OCI-LY1 (cell line): ENCODE measurements at regions not wholly inside any gene's neighbourhood (a gene's known extent, or its start where the extent isn't known, plus 50 kb on each side); places are given as distances from the start of the nearest gene placed in this dataset.

Experiments
- H2AFZ ChIP-seq: fragments of 200-600 bp; sonication (generic), shearing (Covaris generic); 2 replicates; pipeline ENCODE4 v1.6.0; 2014; ENCODE audit warnings: antibody characterized with exemption, mild to moderate bottlenecking, low read length
- H3F3A ChIP-seq: fragments of 200-600 bp; sonication (generic), shearing (Covaris generic); 2 replicates; pipeline ENCODE4 v1.6.0; 2014; ENCODE audit warnings: mild to moderate bottlenecking, antibody characterized with exemption, low read length, moderate library complexity; ENCODE audit not compliant: insufficient read depth
- H3K27ac ChIP-seq: fragments of 200-600 bp; sonication (generic); 2 replicates; pipeline ENCODE4 v1.5.1; 2014; ENCODE audit warnings: low read length, mixed run types, mild to moderate bottlenecking, low read depth; ENCODE audit not compliant: poor library complexity, severe bottlenecking
- H3K27me3 ChIP-seq: fragments of 200-600 bp; sonication (generic); 2 replicates; pipeline ENCODE4 v1.6.0; 2014; ENCODE audit warnings: antibody characterized with exemption, mild to moderate bottlenecking, low read length, moderate library complexity; ENCODE audit not compliant: insufficient read depth
- H3K36me3 ChIP-seq: fragments of 200-600 bp; sonication (generic); 2 replicates; pipeline ENCODE4 v1.6.1; 2014; ENCODE audit warnings: mild to moderate bottlenecking, antibody characterized with exemption, low read length, moderate library complexity, mixed read lengths; ENCODE audit not compliant: insufficient read depth
- H3K4me1 ChIP-seq: fragments of 200-600 bp; sonication (generic); 2 replicates; pipeline ENCODE4 v1.5.1; 2014; ENCODE audit warnings: mild to moderate bottlenecking, low read length, moderate library complexity; ENCODE audit not compliant: insufficient read depth, severe bottlenecking
- H3K4me2 ChIP-seq: fragments of 200-600 bp; sonication (generic), shearing (Covaris generic); 2 replicates; pipeline ENCODE4 v1.6.1; 2014; ENCODE audit warnings: low read length
- H3K4me3 ChIP-seq: fragments of 200-600 bp; sonication (generic); 2 replicates; pipeline ENCODE4 v1.5.1; 2014; ENCODE audit warnings: low read length, low read depth, mild to moderate bottlenecking, mixed read lengths; ENCODE audit not compliant: poor library complexity, severe bottlenecking
- H3K79me2 ChIP-seq: fragments of 200-600 bp; shearing (Covaris generic); 2 replicates; pipeline ENCODE4 v1.6.1; 2016; ENCODE audit warnings: mixed run types, low read length, mixed read lengths; ENCODE audit not compliant: insufficient read depth
- H3K9ac ChIP-seq: fragments of 200-600 bp; sonication (generic), shearing (Covaris generic); 2 replicates; pipeline ENCODE4 v1.6.1; 2014; ENCODE audit warnings: mild to moderate bottlenecking, low read length, mixed read lengths
- H3K9me2 ChIP-seq: fragments of 200-600 bp; sonication (generic), shearing (Covaris generic); 2 replicates; pipeline ENCODE4 v1.6.1; 2014; ENCODE audit warnings: low read depth, mild to moderate bottlenecking, low read length, mixed read lengths
- H3K9me3 ChIP-seq: fragments of 200-600 bp; shearing (Covaris generic); 2 replicates; pipeline ENCODE4 v1.6.1; 2014; ENCODE audit warnings: low read length, mixed read lengths
- H4K20me1 ChIP-seq: fragments of 200-600 bp; sonication (generic), shearing (Covaris generic); 2 replicates; pipeline ENCODE4 v1.6.0; 2016; ENCODE audit warnings: mild to moderate bottlenecking, low read length; ENCODE audit not compliant: insufficient read depth
- EZH2 ChIP-seq: fragments of 200-600 bp; sonication (generic), shearing (Covaris generic); IDR thresholded peaks from 2 replicates; pipeline ENCODE4 v1.8.0; 2017; ENCODE audit warnings: borderline replicate concordance, mixed run types, mild to moderate bottlenecking, antibody characterized with exemption, low read length, moderate library complexity, mixed read lengths
- TF ChIP-seq, protein P1 (sequence below): fragments of 200-600 bp; sonication (generic), shearing (Covaris generic); IDR thresholded peaks from 2 replicates; pipeline ENCODE4 v1.5.1; 2017; ENCODE audit warnings: mild to moderate bottlenecking, antibody characterized with exemption, low read length, moderate library complexity, mixed read lengths

DNA sequence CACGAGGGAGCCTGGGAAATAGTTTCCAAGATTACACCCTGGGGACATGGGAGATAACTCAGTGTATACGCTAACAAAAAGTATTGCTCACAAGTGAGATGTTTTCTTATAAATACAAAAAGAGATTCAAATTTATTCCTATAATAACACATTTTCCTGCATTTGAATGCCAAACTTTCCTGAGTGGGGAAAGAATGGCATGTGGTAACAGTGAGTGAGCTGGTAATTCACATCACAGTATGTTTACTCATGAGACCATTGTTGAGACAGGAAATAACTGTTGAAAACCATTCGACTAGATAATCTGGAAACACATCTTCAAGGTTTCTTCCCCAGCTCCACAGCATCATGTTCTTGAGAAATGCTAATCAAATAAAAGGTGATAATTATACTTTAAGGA lies 109.1 kb downstream of the TASL start:
- Histone ChIP-seq H3K27me3 (no peaks in the 10 kb centered on the region), H3K4me1 (no peaks in the 10 kb centered on the region), H3K27ac (no peak overlapping the region), H3K9ac (no peak overlapping the region), H3K79me2 (no peaks in the 10 kb centered on the region), H3F3A (no peaks in the 10 kb centered on the region), H3K36me3 (no peaks in the 10 kb centered on the region), H4K20me1 (no peaks in the 10 kb centered on the region), H3K9me2 (no peaks in the 10 kb centered on the region), H2AFZ (no peak overlapping the region), H3K4me2 (no peak overlapping the region), H3K4me3 (no peak overlapping the region), H3K9me3 (no peaks in the 10 kb centered on the region)
- TF ChIP-seq, protein P1, sequence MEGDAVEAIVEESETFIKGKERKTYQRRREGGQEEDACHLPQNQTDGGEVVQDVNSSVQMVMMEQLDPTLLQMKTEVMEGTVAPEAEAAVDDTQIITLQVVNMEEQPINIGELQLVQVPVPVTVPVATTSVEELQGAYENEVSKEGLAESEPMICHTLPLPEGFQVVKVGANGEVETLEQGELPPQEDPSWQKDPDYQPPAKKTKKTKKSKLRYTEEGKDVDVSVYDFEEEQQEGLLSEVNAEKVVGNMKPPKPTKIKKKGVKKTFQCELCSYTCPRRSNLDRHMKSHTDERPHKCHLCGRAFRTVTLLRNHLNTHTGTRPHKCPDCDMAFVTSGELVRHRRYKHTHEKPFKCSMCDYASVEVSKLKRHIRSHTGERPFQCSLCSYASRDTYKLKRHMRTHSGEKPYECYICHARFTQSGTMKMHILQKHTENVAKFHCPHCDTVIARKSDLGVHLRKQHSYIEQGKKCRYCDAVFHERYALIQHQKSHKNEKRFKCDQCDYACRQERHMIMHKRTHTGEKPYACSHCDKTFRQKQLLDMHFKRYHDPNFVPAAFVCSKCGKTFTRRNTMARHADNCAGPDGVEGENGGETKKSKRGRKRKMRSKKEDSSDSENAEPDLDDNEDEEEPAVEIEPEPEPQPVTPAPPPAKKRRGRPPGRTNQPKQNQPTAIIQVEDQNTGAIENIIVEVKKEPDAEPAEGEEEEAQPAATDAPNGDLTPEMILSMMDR: no peak
- no peak for TF ChIP-seq EZH2
